Stimulated activated naive B cell treated with anti-CD40 and anti-IgM and Interleukin-4, amounts not matched to agents 10 μg/mL and 1 μg/mL and 100 μg/mL, for 72 hours (primary cell): ENCODE measurements at regions not wholly inside any gene's neighbourhood (a gene's known extent, or its start where the extent isn't known, plus 50 kb on each side); places are given as distances from the start of the nearest gene placed in this dataset.

ENCODE experiments used
- ATAC-seq, 2 donors: fragments of 150-1000 bp; cut with Tn5 transposase; replicated peaks; 2 replicates each; pipeline ENCODE4 v1.10.0; 2021; ENCODE audit warnings: moderate library complexity in 1 of 2
- DNase-seq: peaks from one replicate; pipeline ENCODE4 v3.0.0; 2021
- H3K27ac Mint-ChIP-seq: one replicate; pipeline ENCODE4 v1.8.0; 2022; ENCODE audit warnings: mild to moderate bottlenecking, mixed read lengths
- H3K27me3 Mint-ChIP-seq, 2 donors: one replicate each; pipeline ENCODE4 v1.8.0; 2022; ENCODE audit warnings: mixed read lengths in 2 of 2
- H3K36me3 Mint-ChIP-seq, 2 donors: one replicate each; pipeline ENCODE4 v1.8.0; 2022; ENCODE audit warnings: mixed read lengths in 2 of 2, mild to moderate bottlenecking in 1 of 2
- H3K4me1 Mint-ChIP-seq, 2 donors: one replicate each; pipeline ENCODE4 v1.8.0; 2022; ENCODE audit warnings: mixed read lengths in 2 of 2, mild to moderate bottlenecking in 1 of 2
- H3K4me3 Mint-ChIP-seq, 2 donors: one replicate each; pipeline ENCODE4 v1.8.0; 2022; ENCODE audit warnings: mild to moderate bottlenecking in 2 of 2, mixed read lengths in 2 of 2, moderate library complexity in 1 of 2
- H3K9me3 Mint-ChIP-seq, 2 donors: one replicate each; pipeline ENCODE4 v1.8.0; 2022; ENCODE audit warnings: mixed read lengths in 2 of 2, mild to moderate bottlenecking in 1 of 2

DNA sequence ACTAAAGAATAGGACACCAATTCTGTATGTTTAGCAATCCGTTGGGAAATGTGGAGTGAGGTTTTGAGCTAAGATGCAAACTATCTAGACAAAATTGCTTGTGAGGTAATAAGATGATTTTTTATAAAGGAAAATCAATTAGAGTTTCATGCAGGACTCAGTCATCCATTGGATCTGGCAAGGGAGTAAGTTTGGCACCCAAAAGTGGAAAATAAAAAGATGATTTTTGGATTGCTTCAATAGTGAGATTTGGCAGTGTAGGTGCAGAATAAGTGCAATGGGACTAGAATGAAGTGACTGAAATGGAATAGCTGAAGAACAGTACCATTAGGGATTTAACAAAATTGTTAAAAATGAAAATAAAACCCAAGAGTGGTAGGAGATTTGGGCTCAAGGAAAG is 290.5 kb upstream of the EPHA5 start:
- Mint-ChIP-seq H3K4me1 (no peaks in the 10 kb centered on the region), H3K27me3 (no peaks in the 10 kb centered on the region), H3K9me3 (peaks cover 0 to 6% of the 10 kb centered on the region in 2 donors), H3K27ac (no peak overlapping the region), H3K4me3 (no peak overlapping the region), H3K36me3 (no peaks in the 10 kb centered on the region)
- ATAC-seq (no peak), DNase-seq (no peak)

DNA sequence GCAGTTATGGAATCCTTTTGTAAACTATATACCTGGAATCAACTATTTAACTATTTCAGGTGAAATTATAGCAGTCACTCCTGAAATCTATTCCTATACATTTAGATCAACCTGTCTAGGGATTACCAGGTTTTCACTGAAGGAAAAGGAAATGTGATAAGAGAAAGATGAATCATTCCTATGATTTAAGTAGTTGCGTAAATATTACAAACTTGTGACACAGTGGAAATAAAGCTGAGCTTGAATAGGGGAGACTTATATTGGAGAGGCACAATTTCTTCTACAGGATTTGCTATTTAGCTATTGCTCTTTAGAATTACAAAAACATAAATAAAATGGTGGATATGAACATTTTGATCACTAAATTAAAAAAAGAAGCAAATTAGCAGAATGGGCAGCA is 284.1 kb upstream of the EPHA5 start:
- Mint-ChIP-seq H3K36me3 (no peaks in the 10 kb centered on the region), H3K4me3 (no peak overlapping the region), H3K27me3 (no peaks in the 10 kb centered on the region), H3K9me3 (peaks cover 4 to 5% of the 10 kb centered on the region in 2 donors), H3K4me1 (no peaks in the 10 kb centered on the region), H3K27ac (no peak overlapping the region)
- ATAC-seq (no peak), DNase-seq (no peak)

DNA sequence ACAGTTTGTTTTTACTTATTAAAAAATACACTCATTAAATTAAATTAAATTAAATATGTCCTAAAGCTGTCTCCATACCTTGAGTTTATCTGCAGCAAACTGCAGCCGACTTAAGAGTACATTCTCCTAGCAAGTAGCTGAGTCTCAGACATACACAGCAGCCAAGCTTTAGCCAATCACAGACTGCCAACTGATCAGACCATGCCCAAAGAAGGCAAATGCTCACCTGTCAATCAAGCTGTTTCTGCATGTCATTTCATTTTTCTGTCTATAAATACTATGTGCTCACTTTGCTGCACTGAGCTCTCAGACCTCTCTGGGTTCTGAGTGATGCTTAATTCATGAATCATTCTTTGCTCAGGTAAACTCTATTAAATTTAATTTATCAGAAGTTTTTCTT is 280.9 kb upstream of the EPHA5 start:
- no peak for DNase-seq
- Mint-ChIP-seq H3K4me1 (no peaks in the 10 kb centered on the region), H3K36me3 (no peaks in the 10 kb centered on the region), H3K27me3 (no peaks in the 10 kb centered on the region), H3K27ac (no peak overlapping the region), H3K4me3 (no peak overlapping the region), H3K9me3 (peaks cover 2 to 4% of the 10 kb centered on the region in 2 donors)
- ATAC-seq = no peak

DNA sequence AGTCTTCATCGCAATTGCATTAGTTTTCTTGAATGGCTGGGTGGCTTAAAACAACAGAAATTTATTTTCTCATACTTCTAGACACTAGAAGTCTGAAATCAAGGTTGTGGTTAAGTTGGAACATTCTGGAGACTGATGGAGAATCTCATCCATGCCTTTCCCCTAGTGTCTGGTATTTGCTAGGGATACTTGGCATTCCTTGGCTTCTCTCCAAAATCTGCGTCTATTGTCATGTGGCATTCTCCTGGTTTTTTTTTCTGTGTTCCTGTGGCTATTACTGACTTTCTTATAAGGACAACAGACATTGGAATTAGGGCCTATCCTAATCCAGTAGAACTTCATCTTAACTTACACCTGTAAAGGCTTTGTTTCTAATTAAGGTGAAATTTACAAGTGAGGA is 272.8 kb upstream of the EPHA5 start:
- no peaks in the 10 kb centered on the region for H3K27me3 Mint-ChIP-seq
- no peaks in the 10 kb centered on the region for H3K4me1 Mint-ChIP-seq
- no peak for ATAC-seq
- H3K9me3 Mint-ChIP-seq = peaks cover 0 to 1% of the 10 kb centered on the region in 2 donors
- H3K4me3 Mint-ChIP-seq = no peak overlapping the region
- no peaks in the 10 kb centered on the region for H3K36me3 Mint-ChIP-seq
- no peak for DNase-seq
- H3K27ac Mint-ChIP-seq = no peak overlapping the region

DNA sequence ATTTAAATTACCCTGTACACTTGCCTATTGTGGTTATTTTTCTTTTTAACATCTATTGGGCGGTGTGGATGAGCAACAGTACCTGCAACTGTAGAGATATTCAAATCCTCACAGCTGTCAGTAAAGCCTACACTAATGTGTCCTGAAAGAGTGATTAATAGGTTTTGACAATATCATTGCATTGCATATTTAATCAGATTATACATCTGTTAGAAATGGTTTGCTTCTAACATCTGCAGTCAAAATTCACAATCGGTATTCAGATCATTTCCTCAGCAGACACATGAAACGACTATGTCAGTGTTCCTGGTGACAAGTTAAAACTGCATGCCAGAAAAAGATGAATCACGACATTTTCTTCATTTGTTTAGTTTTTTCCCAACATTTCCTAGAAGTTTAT is 254.6 kb upstream of the EPHA5 start:
- peaks cover 1 to 3% of the 10 kb centered on the region in 2 donors for H3K9me3 Mint-ChIP-seq

DNA sequence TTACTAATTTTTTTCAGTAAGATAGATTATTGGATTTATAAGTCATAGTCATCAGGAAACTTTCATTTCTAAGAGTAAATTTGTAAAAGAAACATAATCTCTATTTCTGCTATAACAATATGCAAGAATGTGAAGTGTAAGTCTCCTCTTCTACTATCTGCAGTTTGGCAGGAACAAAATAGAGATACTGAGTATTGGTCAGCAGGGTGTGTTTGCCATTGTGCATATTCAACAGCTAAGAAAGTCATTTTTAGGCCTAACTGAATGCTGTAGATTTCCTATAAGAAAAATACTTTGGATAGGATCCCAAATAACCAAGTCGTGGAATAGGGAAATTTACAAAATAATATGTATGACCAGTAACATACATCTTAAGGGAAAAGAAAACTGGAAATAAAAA is 253.3 kb upstream of the EPHA5 start:
- Mint-ChIP-seq H3K4me3 (no peak overlapping the region), H3K4me1 (no peaks in the 10 kb centered on the region), H3K36me3 (no peaks in the 10 kb centered on the region), H3K27ac (no peak overlapping the region), H3K9me3 (peaks cover 1 to 3% of the 10 kb centered on the region in 2 donors), H3K27me3 (no peaks in the 10 kb centered on the region)
- ATAC-seq (no peak), DNase-seq (no peak)

More for the DNA sequence above, 254.6 kb upstream of the EPHA5 start:
- ATAC-seq = no peak
- Mint-ChIP-seq H3K4me3 (no peak overlapping the region), H3K27ac (no peak overlapping the region), H3K36me3 (no peaks in the 10 kb centered on the region), H3K27me3 (no peaks in the 10 kb centered on the region), H3K4me1 (no peaks in the 10 kb centered on the region)
- DNase-seq = no peak

DNA sequence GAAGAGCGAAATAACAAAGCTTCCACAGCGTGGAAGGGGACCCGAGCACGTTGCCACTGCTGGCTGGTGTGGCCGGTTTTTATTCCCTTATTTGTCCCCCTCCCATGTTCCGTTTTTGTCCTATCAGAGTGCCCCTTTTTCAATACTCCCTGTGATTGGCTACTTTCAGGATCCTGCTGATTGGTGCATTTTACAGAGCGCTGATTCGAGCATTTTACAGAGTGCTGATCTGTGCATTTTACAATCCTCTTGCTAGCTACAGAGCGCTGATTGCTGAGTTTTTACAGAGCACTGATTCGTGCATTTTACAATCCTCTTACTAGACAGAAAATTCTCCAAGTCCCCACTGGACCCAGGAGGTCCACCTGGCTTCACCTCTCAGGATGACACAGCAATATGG is 250.9 kb upstream of the EPHA5 start:
- Mint-ChIP-seq H3K9me3 (no peaks in the 10 kb centered on the region), H3K36me3 (no peaks in the 10 kb centered on the region), H3K4me1 (no peaks in the 10 kb centered on the region), H3K4me3 (no peak overlapping the region), H3K27me3 (no peaks in the 10 kb centered on the region), H3K27ac (no peak overlapping the region)
- no peak for DNase-seq
- ATAC-seq = no peak

DNA sequence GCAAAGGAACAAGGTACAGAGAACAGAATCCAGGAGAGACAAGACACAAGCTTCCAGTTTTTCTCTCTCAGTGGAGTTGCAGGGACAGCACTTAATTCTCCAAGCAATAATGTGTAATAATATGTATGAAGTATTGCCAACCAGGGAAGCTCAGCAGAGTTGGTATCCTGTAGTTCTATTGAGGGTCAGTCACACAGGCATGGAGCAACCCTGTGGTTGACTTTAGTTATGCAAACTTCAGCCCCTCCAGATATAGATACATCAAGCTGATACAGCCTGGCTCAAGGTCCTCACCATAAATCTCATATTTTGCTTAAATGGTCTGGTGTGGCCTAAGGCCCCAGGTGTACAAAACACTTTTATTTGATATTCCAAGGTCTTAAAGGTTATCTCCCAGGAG is 248.6 kb upstream of the EPHA5 start:
- no peak overlapping the region for H3K4me3 Mint-ChIP-seq
- no peaks in the 10 kb centered on the region for H3K36me3 Mint-ChIP-seq
- no peaks in the 10 kb centered on the region for H3K27me3 Mint-ChIP-seq
- DNase-seq = no peak
- no peaks in the 10 kb centered on the region for H3K9me3 Mint-ChIP-seq
- no peak for ATAC-seq
- no peaks in the 10 kb centered on the region for H3K4me1 Mint-ChIP-seq
- H3K27ac Mint-ChIP-seq = no peak overlapping the region

DNA sequence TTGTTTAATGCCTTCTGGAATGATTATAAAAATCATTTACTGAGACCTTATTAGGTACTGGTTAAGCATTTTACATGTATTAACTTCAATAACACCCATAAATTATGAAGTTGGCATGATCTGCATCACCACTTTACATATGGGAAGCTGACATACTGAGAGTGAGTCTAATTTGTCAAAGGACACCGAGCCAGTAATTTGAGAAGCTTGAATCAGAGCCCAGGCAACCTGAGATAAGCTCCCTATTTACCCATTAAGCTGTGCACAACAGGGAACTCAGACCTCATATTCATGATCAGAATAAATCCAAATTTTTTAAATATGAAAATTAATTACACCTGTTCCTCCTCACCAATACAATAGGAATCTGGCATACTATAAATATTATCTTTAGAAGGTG is 247.9 kb upstream of the EPHA5 start:
- no peaks in the 10 kb centered on the region for H3K27me3 Mint-ChIP-seq
- no peak for DNase-seq
- no peak overlapping the region for H3K4me3 Mint-ChIP-seq
- ATAC-seq = no peak
- H3K9me3 Mint-ChIP-seq = no peaks in the 10 kb centered on the region
- no peak overlapping the region for H3K27ac Mint-ChIP-seq
- no peaks in the 10 kb centered on the region for H3K4me1 Mint-ChIP-seq
- no peaks in the 10 kb centered on the region for H3K36me3 Mint-ChIP-seq

DNA sequence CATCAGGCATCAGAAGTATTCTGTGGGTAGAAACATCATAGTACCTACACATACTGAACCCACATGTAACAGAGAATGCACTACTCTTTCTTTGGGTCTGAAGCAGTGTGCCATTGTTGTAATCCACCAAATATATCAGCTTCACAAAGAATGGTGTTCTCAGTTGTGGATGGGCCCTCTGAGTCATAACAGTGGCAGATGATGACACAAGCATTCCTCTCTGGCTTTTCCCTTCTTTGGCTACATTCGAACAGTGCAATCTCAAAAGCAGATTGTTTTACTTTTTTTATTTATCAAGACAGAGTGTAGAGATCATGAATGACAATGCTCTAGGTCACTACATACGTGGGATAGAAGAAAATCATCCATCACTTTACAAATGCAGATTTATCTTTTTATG is 247.2 kb upstream of the EPHA5 start:
- Mint-ChIP-seq H3K36me3 (no peaks in the 10 kb centered on the region), H3K27ac (no peak overlapping the region), H3K4me1 (no peaks in the 10 kb centered on the region), H3K4me3 (no peak overlapping the region), H3K27me3 (no peaks in the 10 kb centered on the region), H3K9me3 (no peaks in the 10 kb centered on the region)
- DNase-seq (no peak), ATAC-seq (no peak)

DNA sequence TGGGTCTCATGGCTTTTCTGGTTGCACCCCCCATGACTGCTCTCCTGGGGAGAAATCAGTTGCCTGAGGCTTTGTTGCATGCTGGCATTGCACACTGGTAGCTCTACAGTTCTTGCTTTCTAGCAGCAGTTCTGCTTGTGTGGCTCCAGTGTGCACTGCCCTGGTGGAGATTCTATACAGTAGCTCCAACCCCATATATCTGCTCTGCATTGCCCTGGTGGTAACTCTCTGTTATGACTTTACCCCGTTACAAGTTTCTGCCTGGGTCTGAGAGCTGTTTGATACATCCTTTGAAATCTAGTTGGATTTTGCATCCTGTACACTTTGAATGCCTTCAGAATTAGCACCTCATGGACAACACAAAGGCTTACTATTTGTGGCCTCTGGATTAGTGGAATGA is 241.4 kb upstream of the EPHA5 start:
- Mint-ChIP-seq H3K27ac (no peak overlapping the region), H3K9me3 (peaks cover 0 to 1% of the 10 kb centered on the region in 2 donors), H3K4me1 (no peaks in the 10 kb centered on the region), H3K4me3 (no peak overlapping the region), H3K27me3 (no peaks in the 10 kb centered on the region), H3K36me3 (no peaks in the 10 kb centered on the region)
- DNase-seq (no peak), ATAC-seq (peak in 1 of 2 donors; percentile 7)

DNA sequence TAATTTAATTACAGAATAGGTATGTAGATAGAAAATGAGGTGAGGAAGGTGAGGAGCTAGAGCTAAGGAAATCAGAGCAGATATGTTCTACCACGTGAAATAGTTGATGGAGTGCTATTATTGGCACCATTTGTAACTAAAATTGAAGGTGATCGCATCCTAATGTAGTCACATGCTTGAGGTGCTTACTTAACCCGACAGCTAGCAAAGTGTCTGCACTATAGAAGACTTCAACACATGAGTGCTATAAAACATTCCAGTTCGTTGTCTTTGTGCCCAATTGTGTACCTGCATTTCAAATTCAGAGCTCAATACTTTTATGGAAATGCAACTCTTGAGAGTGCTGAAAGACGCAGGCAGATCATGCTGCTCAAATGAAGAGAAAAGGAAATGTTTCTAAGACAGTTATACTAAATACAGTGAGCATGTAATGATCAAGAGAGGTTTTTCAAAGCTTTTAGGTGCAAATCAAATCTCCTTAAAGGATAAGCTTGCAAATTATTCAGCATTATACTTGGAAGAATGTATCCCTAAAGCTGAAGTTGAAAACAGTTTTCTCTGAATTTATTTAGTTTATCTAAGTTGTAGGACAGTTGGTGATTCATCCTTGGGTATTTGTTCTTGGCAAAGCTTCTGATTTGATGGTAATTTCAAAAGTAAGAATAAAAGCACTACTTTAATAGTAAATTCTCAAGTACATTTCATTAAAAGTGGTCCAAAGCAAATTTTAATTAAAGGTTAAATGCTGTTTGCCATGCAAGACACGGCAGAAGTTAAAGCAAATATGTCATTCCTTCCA is 223.9 kb upstream of the EPHA5 start:
- Mint-ChIP-seq H3K36me3 (no peaks in the 10 kb centered on the region), H3K27me3 (no peaks in the 10 kb centered on the region), H3K27ac (no peak overlapping the region), H3K4me1 (no peaks in the 10 kb centered on the region), H3K4me3 (no peak overlapping the region), H3K9me3 (peaks cover 2 to 7% of the 10 kb centered on the region in 2 donors)
- no peak for ATAC-seq
- no peak for DNase-seq

DNA sequence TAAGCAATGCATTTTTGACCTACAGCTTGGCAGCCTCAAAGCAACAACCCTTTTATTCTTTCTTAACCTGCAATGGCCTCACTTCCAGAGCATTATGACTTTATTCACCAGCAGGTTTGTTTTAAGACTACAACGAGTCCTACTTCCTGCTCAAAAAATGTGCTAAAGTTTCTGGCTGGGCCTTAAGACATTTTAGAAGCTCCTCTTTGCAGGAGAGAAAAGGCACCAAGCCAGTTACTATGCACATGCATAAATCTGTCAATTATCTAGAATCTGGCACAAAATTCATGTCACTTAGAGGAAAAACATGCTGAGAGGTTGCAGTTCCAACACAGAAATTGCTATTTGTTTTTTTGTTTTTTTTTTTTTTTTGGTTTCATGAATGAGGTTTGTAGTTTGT is 223.0 kb upstream of the EPHA5 start:
- H3K36me3 Mint-ChIP-seq = no peaks in the 10 kb centered on the region
- H3K4me3 Mint-ChIP-seq = no peak overlapping the region
- no peaks in the 10 kb centered on the region for H3K4me1 Mint-ChIP-seq
- no peak for DNase-seq
- ATAC-seq = no peak
- H3K27me3 Mint-ChIP-seq = no peaks in the 10 kb centered on the region
- no peak overlapping the region for H3K27ac Mint-ChIP-seq
- H3K9me3 Mint-ChIP-seq = peaks cover 2 to 7% of the 10 kb centered on the region in 2 donors

DNA sequence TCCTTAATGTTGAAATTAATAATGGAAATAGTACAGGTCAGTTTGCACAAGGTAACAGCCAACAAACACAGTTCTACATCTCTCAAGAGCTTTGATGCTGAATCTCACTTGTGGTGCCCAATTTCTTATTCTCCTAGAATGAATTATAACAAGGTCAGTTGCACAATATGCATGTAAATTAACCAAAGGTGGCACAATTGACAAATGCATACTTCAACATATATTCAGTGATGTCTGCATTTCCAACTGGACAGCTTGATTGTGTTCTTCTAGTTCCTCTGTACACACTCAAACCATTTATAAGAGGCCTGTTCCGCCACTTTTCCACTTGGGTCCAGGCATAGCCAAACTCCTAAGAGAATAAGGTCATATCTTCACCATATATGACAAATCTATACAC is 210.3 kb upstream of the EPHA5 start:
- Mint-ChIP-seq H3K9me3 (peaks cover 0 to 2% of the 10 kb centered on the region in 2 donors), H3K4me1 (no peaks in the 10 kb centered on the region), H3K27me3 (no peaks in the 10 kb centered on the region), H3K36me3 (no peaks in the 10 kb centered on the region), H3K27ac (no peak overlapping the region), H3K4me3 (no peak overlapping the region)
- ATAC-seq = no peak
- DNase-seq = no peak

DNA sequence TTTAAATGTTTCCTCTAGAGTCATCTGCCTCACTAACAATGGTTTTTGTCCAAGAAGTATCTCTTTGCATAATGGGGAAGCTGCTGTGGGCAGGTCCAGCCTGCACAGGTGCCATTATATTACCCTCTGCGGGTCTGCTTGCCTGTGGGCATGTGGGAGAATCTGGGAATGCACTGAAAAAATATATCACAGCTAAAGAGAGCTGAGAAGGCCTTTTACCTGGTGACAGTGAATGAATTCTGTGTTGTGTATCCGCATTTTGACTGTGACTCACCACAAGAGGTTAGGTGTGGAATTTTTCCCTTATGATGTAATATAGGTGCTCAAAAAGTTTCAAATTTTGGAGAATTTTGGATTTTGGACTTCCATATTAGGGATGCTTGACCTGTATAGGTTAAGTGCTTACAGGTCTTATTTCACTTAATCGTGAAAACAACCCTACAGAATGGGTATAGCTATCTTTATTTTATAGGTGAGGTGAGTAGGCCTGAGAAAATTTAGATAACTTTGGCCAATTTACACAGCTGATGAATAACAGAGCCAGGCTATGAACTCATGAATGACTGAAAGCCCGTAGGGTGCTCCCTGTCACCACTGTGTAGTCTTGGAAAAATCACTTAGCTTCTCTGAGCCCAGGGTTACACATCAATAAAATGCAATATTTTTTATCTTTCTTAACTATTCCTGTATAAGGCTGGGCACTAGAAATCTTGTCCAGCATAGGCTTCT is 198.0 kb upstream of the EPHA5 start:
- H3K4me3 Mint-ChIP-seq = no peak overlapping the region
- no peak overlapping the region for H3K27ac Mint-ChIP-seq
- no peaks in the 10 kb centered on the region for H3K27me3 Mint-ChIP-seq
- H3K36me3 Mint-ChIP-seq = no peaks in the 10 kb centered on the region
- H3K4me1 Mint-ChIP-seq = no peaks in the 10 kb centered on the region
- ATAC-seq = no peak
- H3K9me3 Mint-ChIP-seq = peaks cover 0 to 4% of the 10 kb centered on the region in 2 donors
- DNase-seq = no peak
